Stimulated activated CD4-positive, alpha-beta T cell treated with anti-CD3 and anti-CD28 coated beads, Interleukin-4, amount 100 ng/mL, for 1 hour (primary cell): ENCODE measurements at regions not wholly inside any gene's neighbourhood (a gene's known extent, or its start where the extent isn't known, plus 50 kb on each side); places are given as distances from the start of the nearest gene placed in this dataset.
"Not testable (repeated sequence)": the region's sequence is repeated elsewhere in the genome, so short reads cannot be mapped to it uniquely, and the experiment has no call there.

ENCODE experiments used
- DNase-seq: peaks from one replicate; pipeline ENCODE4 v3.0.0-alpha.2; 2020

DNA sequence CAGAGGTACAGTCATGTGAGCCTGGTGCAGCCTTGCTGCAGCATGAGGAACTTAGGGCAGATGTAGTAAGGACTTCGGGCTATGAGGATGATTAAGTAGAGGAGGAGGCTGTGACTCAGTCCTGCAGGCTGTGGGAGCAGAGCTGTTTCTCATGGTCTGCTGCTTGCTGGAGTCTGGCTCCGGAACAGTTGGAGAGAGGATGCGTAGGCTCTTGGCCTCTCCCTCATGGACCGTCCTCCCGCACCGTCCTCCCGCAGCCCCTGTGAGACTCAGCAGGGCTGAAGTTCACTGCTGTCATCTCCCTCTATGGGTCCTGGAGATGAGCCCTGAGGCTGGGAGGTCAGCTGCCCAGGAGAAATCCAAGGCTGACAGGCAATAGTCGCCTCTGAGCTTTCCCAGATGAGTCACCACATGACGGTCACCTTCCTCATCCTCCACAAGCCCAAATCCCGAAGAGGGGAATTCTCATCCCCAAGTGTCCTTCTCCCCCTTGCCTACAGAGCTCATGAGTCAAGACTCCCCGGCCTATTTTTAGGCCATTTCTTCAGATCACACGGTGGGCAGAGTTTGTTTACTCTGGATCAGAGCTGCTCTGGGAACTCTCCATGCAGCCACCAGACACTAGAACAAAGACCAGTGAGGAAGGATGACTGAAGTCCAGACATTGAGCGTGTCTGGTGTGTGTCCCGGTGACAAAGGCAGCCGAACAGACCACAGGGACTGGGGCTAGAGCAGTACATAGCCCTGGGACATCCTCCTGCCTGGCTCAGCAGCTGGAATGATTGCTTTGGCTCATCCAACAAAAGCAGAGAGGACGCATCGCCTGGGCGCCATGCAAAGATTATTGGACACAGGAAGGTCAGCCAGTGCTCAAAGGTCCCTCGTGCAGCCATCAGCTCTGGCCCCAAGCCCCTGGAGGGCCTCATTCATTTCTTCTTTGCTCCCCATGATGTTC is 134.5 kb downstream of the NPIPB11 start:
- DNase-seq = not testable (repeated sequence)

DNA sequence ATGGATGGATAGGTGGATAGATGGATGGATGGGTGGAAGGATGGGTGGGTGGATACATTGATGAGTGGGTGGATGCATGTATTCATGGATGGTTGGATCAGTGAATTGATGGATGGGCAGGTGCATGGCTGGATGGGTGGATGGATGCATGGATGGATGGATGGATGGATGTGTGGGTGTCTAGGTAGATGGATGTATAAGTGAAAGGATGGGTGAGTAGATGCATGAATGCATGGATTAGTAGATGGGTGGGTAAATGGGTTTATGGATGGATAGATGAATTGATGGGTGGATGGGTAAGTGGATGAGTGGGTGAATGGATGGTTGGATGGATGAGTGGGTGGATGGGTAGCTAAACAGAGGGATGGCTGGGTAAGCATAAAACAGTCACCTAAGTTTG is 135.6 kb downstream of the NPIPB11 start:
- not testable (repeated sequence) for DNase-seq

DNA sequence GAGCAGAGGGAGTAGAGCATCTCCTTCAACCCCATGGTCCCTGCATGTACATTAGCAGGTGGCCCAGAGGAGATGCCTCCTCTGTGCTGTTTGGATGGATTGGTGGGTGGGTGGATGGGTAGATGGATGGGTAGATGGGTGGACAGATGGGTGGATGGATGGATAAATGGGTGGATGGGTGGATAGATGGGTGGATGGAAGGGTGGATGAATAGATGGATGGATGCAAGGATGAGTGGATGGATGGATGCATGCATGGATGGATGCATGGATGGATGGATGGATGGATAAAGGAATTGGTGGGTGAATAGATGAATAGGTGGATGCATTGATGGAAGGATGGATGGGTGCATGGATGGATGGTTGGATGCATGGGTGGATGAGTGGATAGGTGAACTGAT is 136.5 kb downstream of the NPIPB11 start:
- DNase-seq = not testable (repeated sequence)

DNA sequence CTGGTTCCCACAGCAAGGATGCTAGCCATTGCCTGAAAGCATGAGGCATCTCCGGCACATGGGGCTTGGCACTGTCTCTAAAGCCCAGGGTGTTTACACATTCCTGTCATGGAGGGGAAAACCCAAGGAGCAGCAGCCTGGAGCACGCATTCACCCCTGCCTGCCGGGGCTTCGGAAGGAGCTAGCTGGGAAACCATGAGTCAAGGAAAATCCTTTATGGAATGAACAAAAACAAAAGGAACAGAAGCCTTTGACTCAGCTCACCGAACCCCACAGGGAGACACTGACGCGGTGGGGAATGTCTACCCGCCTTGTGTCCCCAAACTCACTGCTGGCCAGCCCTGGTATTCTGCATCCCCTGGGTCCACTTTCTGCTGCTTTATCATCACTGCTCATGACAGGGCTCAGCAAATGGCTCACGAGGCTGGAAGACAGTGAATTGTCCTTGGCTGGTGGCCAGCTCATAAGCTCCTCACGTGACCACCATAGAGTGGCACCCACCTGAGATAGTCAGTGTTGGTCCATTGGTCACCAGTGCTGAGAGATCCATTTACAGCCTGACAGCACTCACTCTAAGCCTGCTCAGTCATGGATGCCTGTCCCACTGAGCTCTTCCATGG is 137.2 kb downstream of the NPIPB11 start:
- DNase-seq = not testable (repeated sequence)

DNA sequence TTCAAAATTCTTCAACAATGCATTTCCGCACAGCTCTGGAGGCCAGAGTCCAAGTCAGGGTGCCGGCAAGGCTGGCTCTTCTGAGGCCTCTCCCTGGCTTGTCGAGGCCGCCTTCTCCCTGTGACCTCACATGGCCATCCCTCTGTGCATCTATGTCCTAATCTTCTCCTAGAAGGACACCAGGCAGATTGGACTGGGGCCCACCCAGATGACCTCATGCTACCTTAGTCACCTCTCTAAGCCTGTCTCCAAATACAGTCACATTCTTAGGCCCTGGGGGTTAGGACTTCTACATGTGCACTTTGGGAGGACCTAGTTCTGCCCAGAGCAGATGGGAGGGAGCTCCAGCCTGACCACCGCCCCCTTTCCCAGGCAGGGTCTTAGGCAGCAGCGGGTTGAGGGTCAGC is 137.7 kb downstream of the NPIPB11 start:
- not testable (repeated sequence) for DNase-seq

DNA sequence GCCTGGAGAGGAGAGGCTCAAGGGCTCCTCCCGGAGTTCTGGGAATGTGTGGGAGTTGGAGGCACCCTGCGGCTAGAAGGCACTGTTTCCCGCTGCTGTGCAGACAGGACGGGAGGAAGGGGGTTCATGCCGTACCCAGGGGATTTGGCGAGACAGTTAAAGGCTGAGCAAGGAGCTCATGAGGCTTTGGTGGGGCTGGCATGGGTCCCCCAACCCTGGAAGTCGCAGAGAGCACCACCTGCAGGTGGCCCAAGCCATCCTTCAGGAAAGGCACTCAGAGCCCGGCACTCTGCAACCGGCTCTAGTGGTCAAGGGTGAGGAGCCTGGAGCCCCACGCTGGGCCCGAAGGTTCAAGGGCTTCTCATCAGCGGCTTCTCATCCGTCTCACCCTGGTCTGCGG is 138.2 kb downstream of the NPIPB11 start:
- DNase-seq = not testable (repeated sequence)

DNA sequence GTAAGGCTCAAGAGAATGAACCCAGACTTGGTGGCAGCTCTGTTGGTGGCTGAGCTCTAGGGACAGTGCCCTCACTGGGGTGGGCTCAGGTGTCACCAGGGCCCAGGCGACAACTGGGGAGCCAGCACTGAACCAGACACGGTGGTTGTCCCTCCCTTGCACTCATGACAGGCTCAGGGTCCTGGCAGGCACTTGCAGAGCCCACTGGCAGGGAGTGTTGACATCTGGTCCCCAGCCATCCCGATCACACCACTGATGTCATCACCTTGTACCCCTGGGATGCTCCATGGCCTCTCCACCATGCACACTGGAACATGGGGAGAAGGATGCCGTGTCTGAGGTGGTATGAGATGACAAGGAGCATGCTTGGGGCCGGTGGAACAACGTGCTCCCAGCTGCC is 138.6 kb downstream of the NPIPB11 start:
- DNase-seq = not testable (repeated sequence)

DNA sequence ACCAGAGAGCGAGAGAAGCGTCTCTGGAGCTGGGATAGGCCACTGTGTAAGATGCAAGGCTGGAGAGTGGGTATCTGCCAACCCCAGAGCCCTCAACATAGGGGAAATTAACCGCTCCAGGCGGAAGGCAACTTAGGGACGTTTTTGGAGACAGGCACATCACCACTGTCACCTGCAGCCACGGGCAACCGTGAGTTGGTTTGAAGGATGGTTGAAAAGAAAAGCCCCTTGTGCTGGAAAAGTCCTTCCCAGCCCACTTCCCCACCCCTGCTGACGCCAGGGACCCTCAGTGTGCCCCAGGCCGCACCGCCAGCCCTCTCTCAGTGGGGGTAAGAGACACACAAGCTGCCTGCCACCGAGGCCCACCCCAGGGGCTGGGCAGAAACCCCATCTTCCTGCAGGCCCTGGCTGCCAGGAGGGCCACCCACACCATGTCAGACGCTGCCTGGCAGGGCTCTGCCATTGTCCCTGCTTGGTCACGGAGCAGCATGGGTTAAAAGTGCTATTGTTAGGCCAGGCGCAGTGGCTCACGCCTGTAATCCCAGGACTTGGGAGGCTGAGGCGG is 139.4 kb downstream of the NPIPB11 start:
- DNase-seq = not testable (repeated sequence)

DNA sequence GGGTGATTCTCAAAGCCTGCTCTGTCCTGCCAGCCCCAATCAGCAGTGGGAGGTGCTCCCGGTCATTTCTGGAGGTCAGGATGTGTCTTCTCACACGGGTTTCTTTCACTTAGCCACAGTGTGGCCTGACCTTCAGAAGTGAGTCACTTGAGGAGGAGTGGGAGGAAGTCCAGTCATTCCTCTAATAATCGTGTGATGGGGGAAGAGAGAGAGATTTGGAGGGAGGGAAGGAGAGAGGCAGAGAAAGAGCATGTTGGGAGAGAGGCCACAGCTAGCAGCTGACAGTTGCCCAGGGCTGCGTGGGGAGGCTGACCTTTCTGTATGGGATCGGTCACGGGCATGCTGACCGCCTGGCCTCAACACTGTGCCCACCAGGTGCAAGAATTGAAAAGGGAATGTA is 139.9 kb downstream of the NPIPB11 start:
- DNase-seq = not testable (repeated sequence)

DNA sequence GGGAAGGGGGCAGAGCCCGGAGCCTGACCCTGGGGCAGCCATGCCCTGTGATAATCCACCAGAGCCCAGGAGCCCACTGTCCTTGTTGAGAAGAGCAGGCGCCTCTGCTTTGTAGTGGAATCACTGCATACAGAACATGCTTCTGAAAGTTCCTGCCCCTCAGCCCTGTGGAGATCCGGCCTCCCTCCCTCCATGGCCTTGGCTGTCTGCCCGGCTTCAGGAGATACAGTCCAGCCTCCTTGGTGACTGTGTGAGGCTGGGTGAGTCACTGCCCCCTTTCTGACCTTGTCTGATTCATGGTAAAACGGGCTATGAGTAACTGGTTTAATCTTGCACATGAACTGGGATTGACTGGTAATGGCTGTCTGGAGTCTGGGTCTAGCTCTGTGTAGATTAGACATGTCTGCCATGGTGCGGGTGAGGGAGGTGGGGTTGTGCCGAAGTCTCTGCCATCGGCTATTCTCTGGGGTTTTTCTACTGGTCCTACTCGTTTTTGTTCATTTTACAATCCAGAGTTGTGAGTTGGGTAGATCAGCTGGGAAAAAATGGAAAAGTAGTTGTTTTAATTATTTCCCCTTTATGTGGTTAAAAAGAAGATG is 141.2 kb downstream of the NPIPB11 start:
- peak; percentile 18 for DNase-seq

DNA sequence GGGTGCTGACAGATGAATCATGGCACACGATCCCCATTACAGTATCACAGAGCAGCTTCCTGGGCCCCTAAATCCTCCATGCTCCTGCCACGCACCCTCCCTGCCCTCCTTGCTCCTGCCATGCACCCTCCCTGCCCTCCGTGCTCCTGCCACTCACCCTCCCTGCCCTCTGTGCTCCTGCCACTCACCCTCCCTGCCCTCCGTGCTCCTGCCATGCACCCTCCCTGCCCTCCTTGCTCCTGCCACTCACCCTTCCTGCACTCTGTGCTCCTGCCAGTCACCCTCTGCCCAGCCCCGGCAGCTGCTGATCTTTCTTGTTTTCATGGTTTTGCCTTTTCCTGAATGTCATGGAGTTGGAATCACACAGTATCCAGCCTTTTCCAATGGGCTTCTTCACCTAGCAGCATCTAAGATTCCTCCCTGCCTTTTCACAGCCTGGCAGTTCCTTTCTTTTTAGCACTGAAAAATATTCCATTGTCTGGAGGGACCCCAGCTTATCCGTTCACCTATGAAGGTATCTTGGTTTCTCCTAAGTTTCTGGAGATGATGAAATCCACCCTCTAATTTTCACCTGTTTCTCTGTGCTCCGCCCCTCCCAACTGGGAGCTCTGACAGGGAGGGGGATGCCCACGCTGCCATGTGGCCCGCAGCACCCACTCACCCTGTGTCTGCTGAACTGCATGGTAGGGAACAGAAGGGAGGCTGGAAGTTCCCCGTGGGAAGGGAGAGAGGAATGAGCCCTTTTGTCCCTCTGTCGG is 142.3 kb downstream of the NPIPB11 start:
- not testable (repeated sequence) for DNase-seq

DNA sequence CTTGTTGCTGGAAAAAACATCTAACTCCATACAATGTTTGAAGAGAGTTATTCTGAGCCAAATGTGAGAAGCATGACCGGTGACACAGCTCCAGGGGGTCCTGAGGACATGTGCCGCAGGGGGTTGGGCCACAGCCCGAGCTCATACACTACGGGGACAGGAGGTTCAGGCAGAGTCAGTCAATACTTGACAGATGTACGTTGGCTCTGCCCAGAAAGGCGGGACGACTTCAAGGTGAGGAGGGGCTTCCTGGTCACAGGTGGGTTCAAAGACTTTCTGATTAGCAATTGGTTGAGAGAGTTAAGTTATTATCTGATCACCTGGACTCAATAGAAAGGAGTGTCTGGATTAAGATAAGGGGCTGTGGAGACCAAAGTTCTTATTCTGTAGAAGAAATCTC is 143.8 kb downstream of the NPIPB11 start:
- DNase-seq = not testable (repeated sequence)

DNA sequence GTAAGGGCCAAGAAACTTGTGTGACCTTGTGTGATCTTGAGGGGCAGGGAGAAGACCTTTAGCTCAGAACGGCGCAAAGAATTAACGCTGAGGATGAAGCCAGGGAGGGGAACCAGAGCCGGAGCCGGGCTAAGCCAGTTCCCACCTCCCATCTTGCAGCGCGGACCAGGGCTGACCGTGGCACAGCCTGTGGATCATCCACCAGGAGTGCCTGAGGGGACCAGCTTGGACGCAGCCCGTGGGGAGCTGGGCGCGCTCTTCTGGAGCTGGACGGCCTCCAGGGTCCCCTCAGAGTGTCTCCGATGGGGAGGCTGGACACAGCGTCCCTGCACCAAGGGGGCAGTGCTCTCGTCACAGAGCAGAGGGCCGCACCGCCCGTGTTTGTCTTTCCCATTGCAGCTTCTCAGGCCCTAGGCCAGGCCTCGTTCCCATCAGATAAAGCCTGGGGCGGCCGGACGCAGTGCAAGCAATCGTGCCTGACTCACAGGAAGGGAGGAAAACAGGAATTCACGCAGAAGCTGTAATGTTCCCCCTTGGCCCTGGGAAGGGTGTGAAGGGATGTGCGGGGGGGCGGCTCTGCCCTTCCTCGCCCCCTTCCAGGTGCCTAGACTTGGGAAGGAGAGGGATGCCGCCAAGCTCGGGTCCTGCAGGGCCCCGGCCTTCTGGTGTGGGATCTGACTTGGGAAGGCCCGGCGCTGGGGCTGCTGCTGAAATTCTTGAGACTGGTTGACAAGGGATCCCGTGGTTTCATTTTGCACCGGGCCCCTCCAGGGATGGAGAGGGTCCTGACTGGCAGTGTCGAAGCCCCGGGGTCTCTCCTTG is 144.9 kb downstream of the NPIPB11 start:
- DNase-seq = not testable (repeated sequence)

DNA sequence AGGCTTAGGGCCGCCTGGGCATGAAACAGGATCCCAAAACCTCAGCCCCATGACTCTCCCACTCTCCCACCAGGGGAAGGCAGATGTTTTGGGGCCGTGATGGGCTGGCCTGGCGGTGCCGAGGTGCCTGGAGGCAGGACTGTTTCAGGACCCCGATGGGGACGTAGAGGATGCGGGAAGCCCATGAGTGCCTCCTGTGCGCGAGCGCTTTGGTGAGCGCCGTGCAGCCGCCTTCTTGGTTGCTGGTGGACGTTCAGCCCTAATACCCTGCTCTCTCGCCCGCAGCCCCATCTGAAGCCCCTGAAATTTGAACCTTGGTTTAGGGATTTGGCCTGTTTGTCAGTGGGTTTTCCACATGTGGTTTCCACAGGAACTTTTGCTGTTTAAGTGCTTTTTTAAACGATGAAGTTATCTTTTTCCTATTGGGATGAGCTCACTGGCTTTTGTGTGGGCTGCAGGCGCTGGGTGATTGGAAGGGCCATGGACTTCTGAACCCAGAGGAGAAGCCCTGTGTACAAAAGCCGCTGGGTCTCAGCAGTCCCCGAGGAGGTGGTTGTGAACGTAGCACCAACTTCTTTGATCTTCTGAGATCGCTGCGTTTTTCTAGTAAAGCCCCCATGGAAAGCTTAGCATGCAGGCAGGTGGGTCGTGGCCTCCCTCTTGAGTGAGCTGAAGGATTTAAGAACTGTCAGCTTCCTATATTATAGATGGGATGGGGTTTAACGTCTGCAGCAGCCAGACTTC is 145.7 kb downstream of the NPIPB11 start:
- not testable (repeated sequence) for DNase-seq

DNA sequence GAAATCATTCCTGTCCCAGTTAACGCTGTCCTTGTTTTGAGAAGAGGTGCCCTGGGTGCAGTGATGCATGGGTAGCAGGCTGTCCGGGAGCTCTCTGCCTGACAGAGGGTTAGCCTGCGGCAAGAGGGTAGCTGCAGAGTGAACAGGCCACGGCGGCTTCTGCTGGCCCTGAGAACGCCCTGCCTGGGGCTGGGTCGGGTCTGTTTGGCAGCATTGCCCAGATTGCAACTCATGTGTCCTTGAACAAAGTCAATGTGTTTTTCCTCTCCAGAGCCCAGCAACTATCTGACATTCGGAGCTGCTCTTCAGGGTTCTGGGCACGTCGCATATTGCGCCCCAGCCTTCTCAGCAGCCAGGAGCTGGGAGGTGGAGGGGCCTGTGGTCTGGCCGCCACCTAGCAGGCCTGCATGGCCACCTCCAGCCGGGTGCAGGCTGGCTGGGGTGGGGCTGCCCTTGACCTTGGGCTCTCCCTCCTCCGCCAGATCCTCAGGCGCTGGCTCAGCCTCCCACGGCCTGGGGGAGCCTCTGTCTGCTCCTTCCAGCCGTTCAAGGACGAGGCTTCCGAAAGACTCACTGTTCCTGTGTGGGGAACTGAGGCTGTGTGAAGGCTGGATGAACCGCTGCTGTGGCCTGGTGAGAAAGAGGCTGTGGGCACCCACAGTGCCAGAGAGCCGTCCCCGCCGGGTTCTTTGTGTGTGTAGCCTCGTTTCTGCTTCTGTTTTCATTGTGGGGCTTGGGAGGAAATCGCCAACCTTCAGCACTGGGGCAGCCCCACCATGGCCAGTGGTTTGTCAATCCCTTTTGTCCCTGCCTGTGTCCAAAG is 146.7 kb downstream of the NPIPB11 start:
- DNase-seq = not testable (repeated sequence)

DNA sequence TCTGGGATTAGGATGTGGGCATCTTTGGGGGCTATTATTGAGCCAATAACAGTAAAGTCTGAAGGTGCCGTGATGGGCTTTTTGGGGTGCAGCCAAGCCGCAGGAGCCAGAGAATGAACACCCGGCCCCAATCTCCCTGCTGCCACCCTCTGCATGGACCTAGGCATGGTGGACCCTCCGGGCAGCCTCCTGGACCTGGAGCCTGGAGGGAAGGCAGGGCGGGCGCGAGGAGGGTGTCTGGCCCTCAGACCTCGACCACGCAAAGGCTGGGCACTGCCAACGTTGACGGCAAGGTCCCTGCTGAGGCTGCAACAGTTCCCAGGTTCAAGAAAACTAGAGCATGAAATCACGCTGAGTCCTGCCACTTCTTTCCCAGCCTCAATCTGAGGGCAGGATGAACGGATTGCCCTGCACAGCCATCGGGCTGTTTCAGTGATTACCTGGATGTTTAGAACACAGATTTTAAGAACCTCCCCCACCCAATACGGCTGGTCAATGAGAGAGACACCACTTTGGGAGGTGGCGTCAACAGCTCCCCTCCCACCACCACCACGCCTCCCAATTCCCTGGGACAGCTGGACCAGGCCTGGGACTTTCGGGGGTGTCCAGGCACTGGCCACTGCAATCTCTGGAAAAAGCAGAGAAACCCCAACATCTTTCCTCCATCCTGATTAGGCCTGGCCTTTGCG is 147.4 kb downstream of the NPIPB11 start:
- not testable (repeated sequence) for DNase-seq

DNA sequence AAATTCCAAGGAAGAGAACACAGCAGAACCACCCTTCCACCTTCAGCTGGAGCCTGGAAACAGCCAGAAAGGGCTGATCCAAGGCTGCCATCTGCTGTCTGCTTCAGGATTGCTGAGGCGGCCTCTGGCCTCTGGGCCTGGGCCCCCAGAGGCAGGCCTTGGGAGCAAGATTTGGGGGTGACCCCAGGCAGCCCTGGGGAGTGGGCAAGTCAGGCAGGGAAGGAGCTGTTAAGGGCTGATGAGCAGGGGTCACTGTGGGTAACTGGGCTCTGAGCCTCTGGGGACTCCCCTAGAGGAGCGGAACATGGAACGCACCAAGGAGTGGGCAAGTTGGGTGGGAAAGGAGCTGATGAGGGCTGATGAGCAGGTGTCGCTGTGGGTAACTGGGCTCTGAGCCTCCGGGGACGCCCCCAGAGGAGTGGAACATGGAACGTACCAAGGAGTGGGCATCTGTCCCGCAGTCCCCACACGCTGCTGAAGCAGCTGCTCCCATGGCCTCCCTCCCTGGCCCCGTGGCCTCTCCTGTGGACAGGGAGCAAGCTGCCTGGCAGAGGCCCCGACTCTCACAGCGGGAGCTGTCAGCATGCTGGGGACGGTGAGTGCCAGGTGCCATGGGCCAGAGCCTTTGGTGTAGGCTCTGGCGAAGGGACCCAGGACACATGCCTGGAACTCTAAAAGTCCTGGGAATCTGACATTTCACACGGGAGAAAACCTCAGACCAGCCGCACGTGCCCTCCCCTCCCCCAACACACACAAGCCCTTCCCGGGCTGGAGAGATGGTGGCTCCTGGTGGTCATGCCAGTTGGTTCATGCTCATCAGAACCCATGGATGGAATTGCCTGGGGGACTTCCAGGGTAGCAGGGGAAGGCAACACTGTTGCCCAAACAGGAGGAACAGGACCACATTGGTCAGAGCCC is 148.8 kb downstream of the NPIPB11 start:
- DNase-seq = not testable (repeated sequence)

DNA sequence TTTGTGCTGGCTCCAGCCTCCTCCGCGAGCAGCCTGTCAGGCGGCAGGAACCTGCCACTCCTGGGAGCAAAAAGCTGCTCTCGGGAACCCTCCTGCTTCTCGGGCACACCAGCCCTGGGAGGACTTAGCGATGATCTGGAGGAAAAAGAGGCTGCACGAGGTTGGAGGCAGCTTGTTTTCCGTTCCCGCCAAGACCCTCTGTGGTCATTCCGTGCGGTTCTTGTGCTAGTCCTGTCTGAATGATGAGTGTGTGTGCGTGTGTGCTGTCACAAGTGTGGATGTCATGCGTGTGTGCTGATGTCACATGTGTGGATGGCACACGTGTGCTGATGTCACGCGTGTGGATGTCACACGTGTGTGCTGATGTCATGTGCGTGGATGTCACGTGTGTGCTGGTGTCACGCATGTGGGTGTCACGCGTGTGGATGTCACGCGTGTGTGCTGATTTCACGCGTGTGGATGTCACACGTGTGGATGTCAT is 150.0 kb downstream of the NPIPB11 start:
- no peak for DNase-seq
